Astrocyte (in vitro differentiated cells and primary cell): ENCODE measurements at regions not wholly inside any gene's neighbourhood (a gene's known extent, or its start where the extent isn't known, plus 50 kb on each side); places are given as distances from the start of the nearest gene placed in this dataset.

Source experiments
- CTCF ChIP-seq: IDR thresholded peaks from 2 replicates; pipeline ENCODE4 v1.5.1; 2011; ENCODE audit warnings: low read depth, mild to moderate bottlenecking, inconsistent platforms, low read length, moderate library complexity; ENCODE audit not compliant: insufficient read depth
- EZH2 ChIP-seq: IDR thresholded peaks from 2 replicates; pipeline ENCODE4 v1.6.1; 2012; ENCODE audit warnings: mild to moderate bottlenecking, low read length, inconsistent platforms; ENCODE audit not compliant: insufficient read depth

- TF ChIP-seq CTCF, result no peak
- TF ChIP-seq EZH2, result no peak
Observed at GRCh38 chr1:112319371-112320040, 76.5 kb upstream of the CTTNBP2NL start.
